Mesodermal cell (in vitro differentiated cells): ENCODE measurements at regions not wholly inside any gene's neighbourhood (a gene's known extent, or its start where the extent isn't known, plus 50 kb on each side); places are given as distances from the start of the nearest gene placed in this dataset.
"Not testable (repeated sequence)": the region's sequence is repeated elsewhere in the genome, so short reads cannot be mapped to it uniquely, and the experiment has no call there.

Experiments used
- H3K27ac ChIP-seq: 2 replicates; pipeline ENCODE4 v1.7.0; 2013; ENCODE audit warnings: mild to moderate bottlenecking, low read depth, low read length, moderate library complexity; ENCODE audit not compliant: severe bottlenecking
- H3K36me3 ChIP-seq: 2 replicates; pipeline ENCODE4 v1.7.1; 2013; ENCODE audit warnings: mild to moderate bottlenecking, low read length, moderate library complexity; ENCODE audit not compliant: control insufficient read depth, insufficient read depth
- H3K4me1 ChIP-seq: one replicate; pipeline ENCODE4 v1.7.1; 2013; ENCODE audit warnings: mild to moderate bottlenecking, low read length; ENCODE audit not compliant: insufficient read depth, control insufficient read depth, poor library complexity, severe bottlenecking
- H3K4me3 ChIP-seq: 2 replicates; pipeline ENCODE4 v1.7.0; 2013; ENCODE audit warnings: low read length, control low read depth, mild to moderate bottlenecking; ENCODE audit not compliant: insufficient read depth, poor library complexity, severe bottlenecking; ENCODE audit errors: extremely low read depth
- H3K9me3 ChIP-seq: 2 replicates; pipeline ENCODE4 v1.7.1; 2013; ENCODE audit warnings: mild to moderate bottlenecking, low read length, moderate library complexity; ENCODE audit not compliant: control insufficient read depth
- WGBS, 2 experiments: methylation state at CpG; one replicate each; pipeline ENCODE4 v1.1.5; 2013; ENCODE audit warnings: missing lambda C conversion rate in 2 of 2; ENCODE audit not compliant: insufficient coverage in 2 of 2; 5-methylcytosine and 5-hydroxymethylcytosine counted together

- H3K9me3 ChIP-seq: no peaks in the 10 kb centered on the region
- H3K4me1 ChIP-seq: no peaks in the 10 kb centered on the region
- H3K27ac ChIP-seq: no peak overlapping the region
- H3K4me3 ChIP-seq: no peak overlapping the region
- WGBS, 2 experiments: 92 to 100% methylated on average over 8 to 12 of the region's 13 CpGs
- no peaks in the 10 kb centered on the region for H3K36me3 ChIP-seq
These were observed 283.8 kb upstream of the FRG2C start for GRCh38 chr3:75380276-75380771.

GRCh38 chr3:75384016-75384415 is 280.1 kb upstream of the FRG2C start:
- WGBS, 2 experiments: 89 to 100% methylated on average over 1 to 3 of the region's 4 CpGs

DNA sequence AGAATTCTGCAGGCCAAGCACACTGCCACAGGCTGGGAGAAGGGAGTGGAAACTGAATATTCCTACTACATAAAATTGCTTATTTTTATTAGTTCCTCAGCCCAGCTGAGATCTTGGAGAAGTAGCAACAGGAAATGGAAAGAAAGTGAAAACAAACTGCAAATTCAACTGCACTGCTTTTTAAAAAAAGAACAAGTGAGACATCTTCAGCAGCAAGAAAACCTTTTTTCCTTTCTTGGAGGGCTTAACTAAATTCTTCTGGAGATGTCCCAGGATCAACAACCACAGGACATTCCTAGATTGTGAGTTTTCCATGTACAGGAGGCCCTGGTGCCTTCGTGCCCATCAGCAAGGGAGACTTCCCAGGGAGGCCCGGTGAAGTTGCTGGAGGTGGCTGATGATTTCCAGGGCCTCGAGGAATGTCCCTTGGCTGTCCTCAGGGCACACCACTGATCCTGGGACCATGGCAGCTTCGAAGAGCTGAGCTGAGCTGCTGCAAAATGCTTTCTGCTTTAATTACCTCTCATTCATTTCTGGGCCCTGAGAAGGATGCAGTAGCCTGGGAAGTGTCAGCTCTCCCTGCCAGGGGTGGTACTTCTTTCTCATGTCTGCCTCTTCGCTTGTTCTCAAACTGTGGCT is 275.5 kb upstream of the FRG2C start:
- H3K4me1 ChIP-seq, H3K9me3 ChIP-seq, H3K4me3 ChIP-seq, H3K27ac ChIP-seq, H3K36me3 ChIP-seq: not testable (repeated sequence)
- WGBS, 2 experiments: no CpG with 5 or more reads among the region's 5 CpGs

More at GRCh38 chr3:75384016-75384415, 280.1 kb upstream of the FRG2C start:
- not testable (repeated sequence) for H3K36me3 ChIP-seq, H3K9me3 ChIP-seq, H3K27ac ChIP-seq, H3K4me3 ChIP-seq, H3K4me1 ChIP-seq

- H3K27ac ChIP-seq, H3K4me1 ChIP-seq, H3K4me3 ChIP-seq, H3K9me3 ChIP-seq, H3K36me3 ChIP-seq: not testable (repeated sequence)
- no CpG with 5 or more reads among the region's 3 CpGs for WGBS, 2 experiments
These were observed 270.8 kb upstream of the FRG2C start for GRCh38 chr3:75393288-75393694.

GRCh38 chr3:75394102-75394501 is 270.0 kb upstream of the FRG2C start:
- WGBS, 2 experiments: 100% methylated on average over 1 of the region's 7 CpGs; no CpG with 5 or more reads in 1 of the 2 experiments
- not testable (repeated sequence) for H3K27ac ChIP-seq, H3K4me1 ChIP-seq, H3K9me3 ChIP-seq, H3K4me3 ChIP-seq, H3K36me3 ChIP-seq

GRCh38 chr3:75394562-75395360 is 269.4 kb upstream of the FRG2C start:
- H3K4me3 ChIP-seq, H3K4me1 ChIP-seq, H3K9me3 ChIP-seq, H3K36me3 ChIP-seq, H3K27ac ChIP-seq: not testable (repeated sequence)
- 98 to 99% methylated on average over 9 of the region's 15 CpGs for WGBS, 2 experiments

GRCh38 chr3:75395580-75396315 is 268.4 kb upstream of the FRG2C start:
- WGBS, 2 experiments: 95% methylated on average over 50 of the region's 61 CpGs
- H3K27ac ChIP-seq: no peak overlapping the region
- no peaks in the 10 kb centered on the region for H3K36me3 ChIP-seq
- H3K4me1 ChIP-seq: no peaks in the 10 kb centered on the region
- H3K9me3 ChIP-seq: no peaks in the 10 kb centered on the region
- no peak overlapping the region for H3K4me3 ChIP-seq

DNA sequence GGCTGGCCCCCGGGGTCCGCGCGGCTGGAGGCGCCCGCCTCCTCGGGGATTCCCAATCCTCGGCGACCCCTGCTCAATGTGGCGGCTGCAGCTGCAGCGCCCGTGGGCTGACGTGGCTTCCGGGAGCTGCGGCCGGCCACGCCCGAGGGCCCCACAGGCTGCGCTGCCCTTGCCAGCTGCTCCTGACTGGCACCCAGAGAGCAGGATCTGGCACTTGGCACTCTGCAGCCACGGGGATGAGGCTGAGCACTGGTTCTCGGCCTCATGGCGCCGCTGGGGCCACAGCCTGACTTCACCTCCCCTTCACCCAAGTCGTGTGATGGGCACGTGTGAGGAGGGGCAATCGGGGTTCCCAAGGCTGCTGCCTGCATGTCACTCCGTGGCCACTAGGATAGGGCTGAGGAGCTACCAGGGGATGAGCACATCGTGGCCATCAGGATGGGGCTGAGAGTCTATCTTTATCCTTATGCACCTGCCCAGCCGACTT is 267.8 kb upstream of the FRG2C start:
- no peak overlapping the region for H3K27ac ChIP-seq
- 95 to 96% methylated on average over 27 to 28 of the region's 29 CpGs for WGBS, 2 experiments
- no peaks in the 10 kb centered on the region for H3K4me1 ChIP-seq
- H3K9me3 ChIP-seq: no peaks in the 10 kb centered on the region
- H3K36me3 ChIP-seq: no peaks in the 10 kb centered on the region
- H3K4me3 ChIP-seq: no peak overlapping the region

DNA sequence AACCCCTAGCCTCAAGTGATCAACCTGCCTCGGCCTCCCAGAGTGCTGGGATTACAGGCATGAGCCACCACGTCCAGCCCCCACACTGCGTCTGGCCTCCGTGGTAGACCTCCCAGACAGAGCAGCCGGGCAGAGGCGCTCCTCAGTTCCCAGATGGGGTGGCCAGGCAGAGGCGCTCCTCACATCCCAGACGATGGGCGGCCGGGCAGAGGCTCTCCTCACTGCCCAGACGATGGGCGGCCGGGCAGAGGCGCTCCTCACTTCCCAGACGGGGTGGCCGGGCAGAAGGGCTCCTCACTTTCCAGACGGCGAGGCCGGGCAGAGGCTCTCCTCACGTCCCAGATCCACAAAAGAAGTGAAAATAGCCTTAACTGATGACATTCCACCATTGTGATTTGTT is 266.6 kb upstream of the FRG2C start:
- 87 to 94% methylated on average over 17 to 20 of the region's 20 CpGs for WGBS, 2 experiments
- not testable (repeated sequence) for H3K4me1 ChIP-seq, H3K4me3 ChIP-seq

GRCh38 chr3:75422101-75422945 is 241.8 kb upstream of the FRG2C start:
- H3K4me3 ChIP-seq, H3K4me1 ChIP-seq, H3K9me3 ChIP-seq, H3K27ac ChIP-seq: not testable (repeated sequence)
- H3K36me3 ChIP-seq: peaks cover 13% of the 10 kb centered on the region
- 34 to 57% methylated on average over 11 to 14 of the region's 18 CpGs for WGBS, 2 experiments

More for the DNA sequence above, 266.6 kb upstream of the FRG2C start:
- H3K36me3 ChIP-seq, H3K9me3 ChIP-seq, H3K27ac ChIP-seq: not testable (repeated sequence)
